Karpas-422 (cell line): ENCODE measurements at regions not wholly inside any gene's neighbourhood (a gene's known extent, or its start where the extent isn't known, plus 50 kb on each side); places are given as distances from the start of the nearest gene placed in this dataset.
"Not testable (repeated sequence)": the region's sequence is repeated elsewhere in the genome, so short reads cannot be mapped to it uniquely, and the experiment has no call there.

Experiments used
- DNase-seq: peaks from one replicate; pipeline ENCODE4 v3.0.0-alpha.2; 2015
- H2AFZ ChIP-seq: fragments of 200-600 bp; sonication (generic); 2 replicates; pipeline ENCODE4 v1.6.1; 2014; ENCODE audit warnings: antibody characterized with exemption, low read length, mixed read lengths
- H3K27ac ChIP-seq: fragments of 200-600 bp; sonication (generic); 2 replicates; pipeline ENCODE4 v1.5.1; 2014; ENCODE audit warnings: mild to moderate bottlenecking, low read length, moderate library complexity
- H3K27me3 ChIP-seq: fragments of 200-600 bp; sonication (generic); 2 replicates; pipeline ENCODE4 v1.6.1; 2014; ENCODE audit warnings: low read length, mixed read lengths
- H3K36me3 ChIP-seq: fragments of 200-600 bp; sonication (generic); 2 replicates; pipeline ENCODE4 v1.6.1; 2014; ENCODE audit warnings: low read length, mixed read lengths; ENCODE audit not compliant: insufficient read depth
- H3K4me1 ChIP-seq: fragments of 200-600 bp; sonication (generic); 2 replicates; pipeline ENCODE4 v1.6.1; 2014; ENCODE audit warnings: mild to moderate bottlenecking, low read length, mixed read lengths
- H3K4me2 ChIP-seq: fragments of 200-600 bp; sonication (generic); 2 replicates; pipeline ENCODE4 v1.6.1; 2014; ENCODE audit warnings: low read length, low read depth, mild to moderate bottlenecking; ENCODE audit not compliant: poor library complexity, severe bottlenecking
- H3K4me3 ChIP-seq: fragments of 200-600 bp; sonication (generic); 2 replicates; pipeline ENCODE4 v1.5.1; 2014; ENCODE audit warnings: mild to moderate bottlenecking, antibody characterized with exemption, low read length, mixed read lengths
- H3K79me2 ChIP-seq: fragments of 200-600 bp; sonication (generic); 2 replicates; pipeline ENCODE4 v1.6.1; 2014; ENCODE audit warnings: mild to moderate bottlenecking, low read length, mixed read lengths
- H3K9ac ChIP-seq: fragments of 200-600 bp; sonication (generic); 2 replicates; pipeline ENCODE4 v1.6.0; 2014; ENCODE audit warnings: low read length
- H3K9me2 ChIP-seq: fragments of 200-600 bp; sonication (generic), shearing (Covaris generic); replicated peaks from 2 replicates; pipeline ENCODE4 v1.6.0; 2014; ENCODE audit warnings: mild to moderate bottlenecking, low read length, moderate library complexity; ENCODE audit not compliant: insufficient read depth
- H3K9me3 ChIP-seq: fragments of 300-700, 200-600 bp; sonication (generic); 2 replicates; pipeline ENCODE4 v1.6.1; 2014; ENCODE audit warnings: low read length, mixed read lengths
- H4K20me1 ChIP-seq: fragments of 200-600 bp; sonication (generic); 2 replicates; pipeline ENCODE4 v1.6.1; 2014; ENCODE audit warnings: mild to moderate bottlenecking, antibody characterized with exemption, low read length, low read depth; ENCODE audit not compliant: insufficient read depth

- H3K27ac ChIP-seq = no peak overlapping the region
- H3K9me3 ChIP-seq = peaks cover under 1% of the 10 kb centered on the region; the same call in 1 of the 2 replicates
- H3K9me2 ChIP-seq = no peaks in the 10 kb centered on the region
- H3K4me3 ChIP-seq = no peak overlapping the region
- no peak overlapping the region for H3K4me2 ChIP-seq
- H3K9ac ChIP-seq = no peak overlapping the region
- no peak overlapping the region for H2AFZ ChIP-seq
- H3K36me3 ChIP-seq = no peaks in the 10 kb centered on the region
- no peaks in the 10 kb centered on the region for H3K4me1 ChIP-seq
- no peaks in the 10 kb centered on the region for H3K79me2 ChIP-seq
- DNase-seq = no peak
- no peaks in the 10 kb centered on the region for H4K20me1 ChIP-seq
- no peaks in the 10 kb centered on the region for H3K27me3 ChIP-seq
Measured at GRCh38 chr13:76314495-76314894, 571.7 kb downstream of the KCTD12 start.

DNA sequence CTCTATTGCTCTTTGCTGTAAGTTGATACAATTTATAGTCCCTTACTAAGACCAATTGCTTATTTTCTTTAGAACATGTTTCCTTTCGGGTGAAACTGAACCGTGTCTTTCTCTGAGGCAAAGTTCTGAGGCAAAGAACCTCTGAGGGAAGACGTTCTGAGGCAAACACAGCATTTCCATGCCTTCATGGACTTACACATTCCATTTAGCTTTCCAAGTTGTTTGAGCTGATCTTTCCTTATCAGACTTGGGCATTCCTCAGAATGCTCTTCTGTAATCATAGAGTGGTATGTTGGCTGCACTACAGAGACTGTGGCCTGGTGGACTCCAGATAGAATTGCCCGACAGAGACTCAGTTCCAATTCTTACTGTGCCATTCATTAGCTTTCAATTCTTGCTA, 579.1 kb downstream of the KCTD12 start:
- Histone ChIP-seq H2AFZ (no peak overlapping the region), H3K4me2 (no peak overlapping the region), H3K79me2 (no peaks in the 10 kb centered on the region), H3K4me3 (no peak overlapping the region), H3K4me1 (no peaks in the 10 kb centered on the region), H3K27me3 (no peaks in the 10 kb centered on the region), H3K9ac (no peak overlapping the region), H3K27ac (no peak overlapping the region), H3K9me3 (no peaks in the 10 kb centered on the region), H3K9me2 (no peaks in the 10 kb centered on the region), H4K20me1 (no peaks in the 10 kb centered on the region), H3K36me3 (no peaks in the 10 kb centered on the region)
- no peak for DNase-seq

DNA sequence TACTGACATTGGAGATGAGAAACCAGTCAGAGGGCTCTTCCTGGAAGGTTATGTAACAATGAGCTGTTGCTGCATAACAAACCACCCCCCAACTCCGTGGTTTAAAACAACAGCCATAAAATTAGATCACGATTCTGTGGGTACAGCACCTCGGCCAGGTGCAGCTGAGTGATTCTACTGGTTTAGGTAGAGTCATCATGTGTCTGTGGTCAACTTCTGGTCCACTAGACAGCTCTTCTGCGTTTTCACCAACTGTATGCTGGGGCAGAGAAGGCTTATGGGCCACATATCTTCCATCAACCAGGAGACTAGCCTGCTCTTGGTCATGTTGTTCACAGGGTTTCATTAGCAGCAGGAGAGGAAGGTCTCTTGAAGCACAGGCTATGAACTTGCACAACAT, 585.5 kb downstream of the KCTD12 start:
- no peak overlapping the region for H3K27ac ChIP-seq
- H3K9me2 ChIP-seq = no peaks in the 10 kb centered on the region
- no peaks in the 10 kb centered on the region for H4K20me1 ChIP-seq
- H3K9me3 ChIP-seq = no peaks in the 10 kb centered on the region
- H3K36me3 ChIP-seq = no peaks in the 10 kb centered on the region
- no peaks in the 10 kb centered on the region for H3K27me3 ChIP-seq
- no peak for DNase-seq
- H3K4me2 ChIP-seq = no peak overlapping the region
- H3K4me1 ChIP-seq = no peaks in the 10 kb centered on the region
- no peaks in the 10 kb centered on the region for H3K79me2 ChIP-seq
- no peak overlapping the region for H2AFZ ChIP-seq
- H3K9ac ChIP-seq = no peak overlapping the region
- H3K4me3 ChIP-seq = no peak overlapping the region

GRCh38 chr13:76297331-76297730, 588.9 kb downstream of the KCTD12 start:
- no peaks in the 10 kb centered on the region for H3K4me1 ChIP-seq
- no peak overlapping the region for H3K27ac ChIP-seq
- H3K79me2 ChIP-seq = no peaks in the 10 kb centered on the region
- no peaks in the 10 kb centered on the region for H3K27me3 ChIP-seq
- H2AFZ ChIP-seq = no peak overlapping the region
- no peak for DNase-seq
- no peak overlapping the region for H3K4me2 ChIP-seq
- H3K9ac ChIP-seq = no peak overlapping the region
- no peaks in the 10 kb centered on the region for H3K9me2 ChIP-seq
- H4K20me1 ChIP-seq = no peaks in the 10 kb centered on the region
- no peak overlapping the region for H3K4me3 ChIP-seq
- H3K9me3 ChIP-seq = no peaks in the 10 kb centered on the region
- no peaks in the 10 kb centered on the region for H3K36me3 ChIP-seq

GRCh38 chr13:76296751-76297150, 589.5 kb downstream of the KCTD12 start:
- H3K4me3 ChIP-seq = no peak overlapping the region
- H3K9ac ChIP-seq = no peak overlapping the region
- no peak overlapping the region for H3K27ac ChIP-seq
- no peak overlapping the region for H2AFZ ChIP-seq
- H3K36me3 ChIP-seq = no peaks in the 10 kb centered on the region
- H3K9me2 ChIP-seq = no peaks in the 10 kb centered on the region
- no peak overlapping the region for H3K4me2 ChIP-seq
- H4K20me1 ChIP-seq = no peaks in the 10 kb centered on the region
- H3K79me2 ChIP-seq = no peaks in the 10 kb centered on the region
- H3K4me1 ChIP-seq = no peaks in the 10 kb centered on the region
- no peaks in the 10 kb centered on the region for H3K27me3 ChIP-seq
- H3K9me3 ChIP-seq = no peaks in the 10 kb centered on the region
- no peak for DNase-seq

GRCh38 chr13:76295020-76295419, 591.2 kb downstream of the KCTD12 start:
- H3K4me2 ChIP-seq, H2AFZ ChIP-seq, H3K9ac ChIP-seq, H3K27me3 ChIP-seq, H3K27ac ChIP-seq, H3K36me3 ChIP-seq, H3K4me1 ChIP-seq, DNase-seq, H4K20me1 ChIP-seq, H3K79me2 ChIP-seq, H3K9me2 ChIP-seq, H3K9me3 ChIP-seq, H3K4me3 ChIP-seq: not testable (repeated sequence)

DNA sequence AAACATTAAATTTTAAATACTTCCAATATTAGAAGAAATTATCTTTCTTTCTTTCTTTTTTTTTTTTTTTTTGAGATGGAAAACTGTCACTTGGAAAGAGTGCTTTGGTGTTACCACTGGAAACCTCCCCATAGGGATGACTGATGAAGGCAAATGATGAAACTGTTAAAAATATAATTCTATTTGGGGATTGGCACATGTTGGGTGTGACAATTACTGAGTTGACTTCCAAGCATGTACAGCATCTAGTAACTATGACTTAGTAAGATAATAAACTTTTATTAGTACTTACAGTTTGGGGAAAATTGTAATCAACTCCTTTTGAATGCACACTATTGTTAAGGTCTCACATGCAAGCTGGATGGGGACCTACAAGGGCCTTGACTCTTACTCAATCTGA, 592.5 kb downstream of the KCTD12 start:
- Histone ChIP-seq H2AFZ (no peak overlapping the region), H3K9me2 (no peaks in the 10 kb centered on the region), H3K27ac (no peak overlapping the region), H3K4me2 (no peak overlapping the region), H3K9me3 (no peaks in the 10 kb centered on the region), H3K27me3 (no peaks in the 10 kb centered on the region), H3K79me2 (no peaks in the 10 kb centered on the region), H3K9ac (no peak overlapping the region), H4K20me1 (no peaks in the 10 kb centered on the region), H3K4me1 (no peaks in the 10 kb centered on the region), H3K36me3 (no peaks in the 10 kb centered on the region), H3K4me3 (no peak overlapping the region)
- no peak for DNase-seq

GRCh38 chr13:76293346-76293745, 592.9 kb downstream of the KCTD12 start:
- Histone ChIP-seq H3K4me3 (no peak overlapping the region), H3K9me2 (no peaks in the 10 kb centered on the region), H4K20me1 (no peaks in the 10 kb centered on the region), H2AFZ (no peak overlapping the region), H3K4me2 (no peak overlapping the region), H3K27ac (no peak overlapping the region), H3K4me1 (no peaks in the 10 kb centered on the region), H3K79me2 (no peaks in the 10 kb centered on the region), H3K27me3 (no peaks in the 10 kb centered on the region), H3K9ac (no peak overlapping the region), H3K36me3 (no peaks in the 10 kb centered on the region), H3K9me3 (no peaks in the 10 kb centered on the region)
- no peak for DNase-seq

GRCh38 chr13:76292726-76293125, 593.5 kb downstream of the KCTD12 start:
- no peaks in the 10 kb centered on the region for H3K79me2 ChIP-seq
- H4K20me1 ChIP-seq = no peaks in the 10 kb centered on the region
- no peak overlapping the region for H2AFZ ChIP-seq
- no peaks in the 10 kb centered on the region for H3K4me1 ChIP-seq
- H3K36me3 ChIP-seq = no peaks in the 10 kb centered on the region
- no peaks in the 10 kb centered on the region for H3K9me2 ChIP-seq
- no peak overlapping the region for H3K27ac ChIP-seq
- H3K4me3 ChIP-seq = no peak overlapping the region
- no peaks in the 10 kb centered on the region for H3K27me3 ChIP-seq
- no peaks in the 10 kb centered on the region for H3K9me3 ChIP-seq
- no peak overlapping the region for H3K9ac ChIP-seq
- H3K4me2 ChIP-seq = no peak overlapping the region
- DNase-seq = no peak
